Activated T-helper 17 cell treated with anti-CD3 and anti-CD28 coated beads, Interleukin-2, amount 50 U/mL, for 72 hours (primary cell): ENCODE measurements at regions not wholly inside any gene's neighbourhood (a gene's known extent, or its start where the extent isn't known, plus 50 kb on each side); places are given as distances from the start of the nearest gene placed in this dataset.

Source experiments
- ATAC-seq: fragments of 150-1000 bp; cut with Tn5 transposase; replicated peaks from 2 replicates; pipeline ENCODE4 v1.10.0; 2021; ENCODE audit warnings: mild to moderate bottlenecking, moderate library complexity
- H3K27ac Mint-ChIP-seq: one replicate; pipeline ENCODE4 v1.8.0; 2022; ENCODE audit warnings: mixed read lengths
- H3K27me3 Mint-ChIP-seq: one replicate; pipeline ENCODE4 v1.8.0; 2022; ENCODE audit warnings: mixed read lengths
- H3K36me3 Mint-ChIP-seq: one replicate; pipeline ENCODE4 v1.8.0; 2022; ENCODE audit warnings: low read depth, mild to moderate bottlenecking, mixed read lengths
- H3K4me1 Mint-ChIP-seq: one replicate; pipeline ENCODE4 v1.8.0; 2022; ENCODE audit warnings: mixed read lengths
- H3K4me3 Mint-ChIP-seq: one replicate; pipeline ENCODE4 v1.8.0; 2022; ENCODE audit warnings: mild to moderate bottlenecking, mixed read lengths
- H3K9me3 Mint-ChIP-seq: one replicate; pipeline ENCODE4 v1.8.0; 2022; ENCODE audit warnings: mixed read lengths

GRCh38 chr4:19655666-19656065 is 596.0 kb upstream of the SLIT2 start:
- H3K4me3 Mint-ChIP-seq: no peak overlapping the region

DNA sequence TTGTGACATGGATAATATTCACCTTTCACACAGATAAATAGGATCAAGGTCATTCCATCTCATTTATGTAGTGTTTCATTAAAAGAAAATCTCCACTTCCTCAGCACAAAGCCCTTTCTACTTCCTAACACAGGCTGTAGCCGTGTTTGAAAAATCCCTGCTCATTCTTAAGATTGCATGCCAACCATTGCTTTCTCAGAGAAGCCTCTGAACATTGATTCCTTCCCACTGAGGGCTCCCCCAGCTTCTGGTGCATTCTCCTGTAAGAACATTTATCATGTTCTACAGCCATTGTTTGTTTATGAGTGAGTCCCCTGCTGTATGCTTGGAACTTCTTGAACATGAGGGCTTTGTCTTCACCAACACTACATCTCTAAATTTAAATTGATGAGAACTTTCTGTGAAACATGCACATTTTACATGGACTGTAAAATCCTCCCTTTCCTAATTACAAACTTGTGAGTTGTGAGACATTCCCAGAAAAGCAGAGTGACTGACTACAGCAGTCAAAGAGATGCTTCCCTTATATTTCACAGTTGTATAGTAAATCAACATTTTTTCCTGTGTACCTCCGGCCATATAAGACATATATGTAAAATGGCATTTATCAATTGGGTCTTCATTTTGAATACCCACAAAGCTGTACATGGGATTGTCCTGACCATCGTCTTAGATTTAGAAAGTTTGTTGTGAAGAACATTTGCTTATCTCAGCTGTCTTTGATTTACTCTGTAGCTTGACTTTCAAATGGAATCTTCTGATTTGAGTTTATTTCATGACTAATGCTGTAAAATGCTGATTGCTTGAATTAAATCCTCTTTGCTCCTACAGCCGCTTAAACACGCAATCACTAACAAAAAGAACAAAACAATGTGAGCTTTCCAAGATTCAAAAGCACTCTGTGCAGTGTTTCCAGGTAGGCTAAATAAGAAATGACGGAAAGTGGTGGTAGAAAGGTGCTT is 600.5 kb upstream of the SLIT2 start:
- Mint-ChIP-seq H3K9me3 (peaks cover 17% of the 10 kb centered on the region), H3K27me3 (no peaks in the 10 kb centered on the region), H3K4me3 (no peak overlapping the region), H3K36me3 (no peaks in the 10 kb centered on the region), H3K4me1 (no peaks in the 10 kb centered on the region), H3K27ac (no peak overlapping the region)
- no peak for ATAC-seq

More at GRCh38 chr4:19655666-19656065, 596.0 kb upstream of the SLIT2 start:
- no peaks in the 10 kb centered on the region for H3K27me3 Mint-ChIP-seq
- no peak for ATAC-seq
- no peaks in the 10 kb centered on the region for H3K36me3 Mint-ChIP-seq
- peaks cover 16% of the 10 kb centered on the region for H3K9me3 Mint-ChIP-seq
- H3K27ac Mint-ChIP-seq: no peak overlapping the region
- no peaks in the 10 kb centered on the region for H3K4me1 Mint-ChIP-seq

DNA sequence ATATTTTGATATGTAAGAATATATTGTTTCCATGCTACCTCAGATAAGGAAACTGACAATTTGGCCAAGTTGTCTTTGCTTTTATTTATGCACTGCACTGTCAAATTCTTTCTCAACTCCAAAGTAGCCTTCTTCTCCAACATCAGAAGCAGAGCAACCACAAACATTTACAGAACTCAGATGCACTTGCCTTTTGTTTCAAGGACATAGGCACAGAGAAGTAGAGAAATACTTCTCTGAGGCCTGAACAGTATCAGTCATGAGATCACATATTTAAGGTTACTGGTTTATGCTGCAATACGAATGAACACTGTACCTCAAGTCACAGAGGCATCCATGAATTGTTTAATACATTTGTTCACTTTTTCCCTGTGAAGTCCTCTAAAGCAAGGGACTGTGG is 606.1 kb upstream of the SLIT2 start:
- Mint-ChIP-seq H3K36me3 (no peaks in the 10 kb centered on the region), H3K4me3 (no peak overlapping the region), H3K9me3 (peaks cover 16% of the 10 kb centered on the region)

GRCh38 chr4:19636451-19636850 is 615.3 kb upstream of the SLIT2 start:
- H3K9me3 Mint-ChIP-seq: peaks cover 5% of the 10 kb centered on the region

More for the DNA sequence above, 606.1 kb upstream of the SLIT2 start:
- no peak overlapping the region for H3K27ac Mint-ChIP-seq
- no peaks in the 10 kb centered on the region for H3K4me1 Mint-ChIP-seq
- ATAC-seq: no peak
- H3K27me3 Mint-ChIP-seq: no peaks in the 10 kb centered on the region

DNA sequence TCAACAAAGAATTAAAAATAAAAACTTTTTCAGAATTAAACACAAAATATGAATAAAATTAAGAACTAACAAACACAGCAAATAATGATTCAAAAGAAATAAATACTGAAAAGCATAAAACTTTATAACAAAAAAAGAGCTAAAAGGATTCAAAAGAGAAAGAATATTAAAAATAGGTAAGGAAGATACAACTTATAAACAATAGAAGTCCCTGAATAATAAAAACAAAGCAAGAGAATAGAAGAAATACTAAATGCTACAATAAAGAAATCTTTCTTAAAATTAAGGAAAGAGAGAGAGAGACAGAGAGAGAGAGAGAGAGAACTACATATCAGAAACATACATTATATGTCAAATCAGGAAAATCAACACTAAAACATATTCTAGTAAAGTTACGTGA is 619.9 kb upstream of the SLIT2 start:
- H3K36me3 Mint-ChIP-seq: no peaks in the 10 kb centered on the region
- H3K9me3 Mint-ChIP-seq: peaks cover 3% of the 10 kb centered on the region
- ATAC-seq: no peak
- no peaks in the 10 kb centered on the region for H3K27me3 Mint-ChIP-seq
- no peak overlapping the region for H3K27ac Mint-ChIP-seq
- H3K4me1 Mint-ChIP-seq: no peaks in the 10 kb centered on the region
- H3K4me3 Mint-ChIP-seq: no peak overlapping the region

More at GRCh38 chr4:19636451-19636850, 615.3 kb upstream of the SLIT2 start:
- Mint-ChIP-seq H3K4me3 (no peak overlapping the region), H3K27ac (no peak overlapping the region), H3K4me1 (no peaks in the 10 kb centered on the region), H3K36me3 (no peaks in the 10 kb centered on the region), H3K27me3 (no peaks in the 10 kb centered on the region)
- ATAC-seq: no peak

DNA sequence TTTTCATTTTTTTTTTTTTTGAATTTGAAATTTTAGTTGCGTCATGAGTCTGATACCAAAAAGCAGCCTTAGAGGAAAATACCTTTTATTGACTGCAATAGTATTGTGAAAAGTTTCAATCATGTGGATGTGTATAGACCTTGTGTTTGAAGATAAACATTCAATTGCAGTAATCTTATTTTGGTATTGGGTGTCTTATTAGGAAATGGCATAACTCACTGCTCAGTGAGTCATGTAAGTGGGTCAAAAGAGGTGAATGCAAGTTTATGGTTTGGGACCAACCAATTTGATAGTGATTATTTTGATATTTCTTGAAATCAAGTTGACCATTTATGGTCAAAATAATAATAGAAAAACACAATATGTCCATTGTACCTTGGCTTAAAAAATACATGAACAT is 627.8 kb upstream of the SLIT2 start:
- no peaks in the 10 kb centered on the region for H3K36me3 Mint-ChIP-seq
- H3K9me3 Mint-ChIP-seq: peaks cover 22% of the 10 kb centered on the region
- no peak overlapping the region for H3K4me3 Mint-ChIP-seq
- ATAC-seq: no peak
- H3K4me1 Mint-ChIP-seq: no peaks in the 10 kb centered on the region
- H3K27ac Mint-ChIP-seq: no peak overlapping the region
- no peaks in the 10 kb centered on the region for H3K27me3 Mint-ChIP-seq

DNA sequence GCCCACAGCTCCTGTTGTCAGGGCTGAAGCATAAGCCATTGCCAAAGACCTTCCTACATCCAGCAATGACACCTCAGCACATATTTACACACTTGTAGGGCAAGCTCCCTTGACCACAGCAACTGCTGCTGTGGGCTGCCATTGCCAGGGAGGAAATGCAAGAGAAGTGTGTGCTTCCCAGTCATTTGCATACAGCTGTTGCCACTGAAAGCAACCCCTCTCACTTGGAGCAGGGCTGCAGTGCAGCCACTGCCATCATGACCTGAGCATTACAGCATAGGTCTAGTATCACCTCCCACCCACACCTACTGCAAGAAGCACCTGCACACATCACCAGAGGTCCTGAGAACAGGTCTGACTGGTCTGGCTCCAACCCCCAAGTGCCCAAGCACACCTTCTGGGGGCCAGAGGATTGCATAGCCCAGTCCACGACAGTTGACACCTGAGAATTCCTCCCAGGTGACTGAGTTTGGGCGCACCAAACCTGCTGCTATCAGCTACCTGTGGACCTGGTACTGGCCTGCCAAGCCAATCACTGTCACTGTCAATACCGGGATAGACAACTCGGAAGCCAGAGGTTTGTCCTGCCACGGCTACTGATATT is 636.5 kb upstream of the SLIT2 start:
- no peaks in the 10 kb centered on the region for H3K27me3 Mint-ChIP-seq
- H3K9me3 Mint-ChIP-seq: peaks cover 22% of the 10 kb centered on the region
- no peaks in the 10 kb centered on the region for H3K4me1 Mint-ChIP-seq
- no peak overlapping the region for H3K27ac Mint-ChIP-seq
- no peak overlapping the region for H3K4me3 Mint-ChIP-seq
- no peaks in the 10 kb centered on the region for H3K36me3 Mint-ChIP-seq
- ATAC-seq: no peak

- ATAC-seq: no peak
- H3K4me3 Mint-ChIP-seq: no peak overlapping the region
These were observed 637.5 kb upstream of the SLIT2 start for GRCh38 chr4:19614171-19614570.

DNA sequence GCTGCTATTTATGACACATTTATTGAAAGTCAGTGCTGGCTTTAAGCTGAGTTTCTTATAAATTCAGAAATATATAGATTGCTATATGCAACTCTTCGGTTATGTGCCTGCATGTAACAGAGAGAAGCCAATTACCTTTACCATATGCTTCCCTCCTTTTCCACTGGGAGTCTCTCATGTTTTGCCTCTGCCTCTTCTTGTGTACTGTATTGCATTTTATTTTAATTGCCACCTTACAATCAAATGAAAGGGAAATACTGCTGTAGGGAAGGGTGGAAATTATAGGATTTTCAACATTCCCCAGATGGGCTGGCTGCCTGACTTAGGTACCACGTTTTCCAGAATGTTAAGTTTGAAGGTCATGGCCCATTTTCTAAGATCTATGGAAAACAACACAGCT is 655.4 kb upstream of the SLIT2 start:
- Mint-ChIP-seq H3K36me3 (no peaks in the 10 kb centered on the region), H3K27ac (no peak overlapping the region), H3K4me1 (no peaks in the 10 kb centered on the region), H3K9me3 (peaks cover 5% of the 10 kb centered on the region), H3K27me3 (no peaks in the 10 kb centered on the region), H3K4me3 (no peak overlapping the region)
- ATAC-seq: no peak

More at GRCh38 chr4:19614171-19614570, 637.5 kb upstream of the SLIT2 start:
- Mint-ChIP-seq H3K27me3 (no peaks in the 10 kb centered on the region), H3K27ac (no peak overlapping the region), H3K36me3 (no peaks in the 10 kb centered on the region), H3K9me3 (peaks cover 25% of the 10 kb centered on the region), H3K4me1 (no peaks in the 10 kb centered on the region)

GRCh38 chr4:19592391-19592790 is 659.3 kb upstream of the SLIT2 start:
- H3K9me3 Mint-ChIP-seq: peaks cover 5% of the 10 kb centered on the region
- no peaks in the 10 kb centered on the region for H3K4me1 Mint-ChIP-seq
- H3K4me3 Mint-ChIP-seq: no peak overlapping the region
- no peaks in the 10 kb centered on the region for H3K36me3 Mint-ChIP-seq
- no peak overlapping the region for H3K27ac Mint-ChIP-seq
- no peak for ATAC-seq
- no peaks in the 10 kb centered on the region for H3K27me3 Mint-ChIP-seq

DNA sequence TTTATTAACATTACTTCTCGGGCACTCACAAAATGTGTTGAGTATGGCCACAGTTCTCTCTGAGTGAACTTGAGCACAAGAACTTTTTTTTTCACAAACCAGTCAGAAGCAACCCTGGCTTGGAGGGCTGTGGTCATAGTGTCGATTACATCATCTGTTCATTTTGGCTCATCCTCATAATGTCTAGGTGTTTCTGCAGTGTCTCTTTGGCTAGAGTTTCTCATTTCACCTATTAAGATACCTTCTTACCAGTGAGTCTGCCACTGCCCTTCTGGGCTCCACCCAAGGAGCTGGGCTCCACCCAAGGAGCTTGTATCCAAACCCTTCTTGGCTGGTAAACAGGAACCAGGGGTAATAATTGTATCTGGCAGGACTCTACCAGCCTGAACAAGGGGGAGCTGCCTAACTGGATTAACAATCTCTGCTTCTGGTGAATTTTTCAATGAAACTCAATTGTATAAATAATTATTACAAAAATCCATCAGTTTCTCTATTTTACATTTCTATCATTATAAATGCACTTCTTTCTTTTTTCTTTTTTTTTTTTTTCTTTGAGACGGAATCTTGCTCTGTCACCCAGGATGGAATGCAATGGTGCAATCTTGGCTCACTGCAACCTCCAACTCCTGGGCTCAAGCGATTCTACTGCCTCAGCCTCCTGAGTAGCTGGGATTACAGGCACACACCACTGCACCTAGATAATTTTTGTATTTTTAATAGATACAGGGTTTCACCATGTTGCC is 667.7 kb upstream of the SLIT2 start:
- H3K4me1 Mint-ChIP-seq: no peaks in the 10 kb centered on the region
- no peaks in the 10 kb centered on the region for H3K27me3 Mint-ChIP-seq
- H3K4me3 Mint-ChIP-seq: no peak overlapping the region
- H3K36me3 Mint-ChIP-seq: no peaks in the 10 kb centered on the region
- ATAC-seq: no peak
- H3K9me3 Mint-ChIP-seq: peaks cover 4% of the 10 kb centered on the region
- no peak overlapping the region for H3K27ac Mint-ChIP-seq

DNA sequence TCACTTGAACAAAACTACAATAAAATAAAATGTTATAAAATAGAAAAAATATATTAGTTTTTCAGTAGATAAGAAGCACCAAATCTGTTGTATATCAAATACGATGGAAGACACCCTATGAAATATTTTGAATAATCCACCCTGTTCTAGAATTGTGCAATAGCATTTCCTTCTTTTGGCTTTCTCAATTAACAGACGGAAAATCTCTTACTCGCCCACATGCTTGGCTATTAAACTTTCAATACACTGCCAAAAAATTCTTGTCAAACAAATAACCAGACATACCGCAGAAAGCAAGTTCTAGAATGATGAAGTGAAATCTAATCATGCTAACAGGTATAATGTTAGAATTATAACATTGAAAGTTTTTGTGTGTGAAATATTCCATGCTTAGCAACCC is 671.6 kb upstream of the SLIT2 start:
- no peaks in the 10 kb centered on the region for H3K4me1 Mint-ChIP-seq
- ATAC-seq: no peak
- peaks cover 4% of the 10 kb centered on the region for H3K9me3 Mint-ChIP-seq
- no peak overlapping the region for H3K4me3 Mint-ChIP-seq
- no peaks in the 10 kb centered on the region for H3K27me3 Mint-ChIP-seq
- H3K36me3 Mint-ChIP-seq: no peaks in the 10 kb centered on the region
- H3K27ac Mint-ChIP-seq: no peak overlapping the region

GRCh38 chr4:19579608-19580007 is 672.1 kb upstream of the SLIT2 start:
- no peak for ATAC-seq
- H3K9me3 Mint-ChIP-seq: peaks cover 4% of the 10 kb centered on the region
- no peaks in the 10 kb centered on the region for H3K36me3 Mint-ChIP-seq
- no peak overlapping the region for H3K27ac Mint-ChIP-seq
- H3K27me3 Mint-ChIP-seq: no peaks in the 10 kb centered on the region
- no peak overlapping the region for H3K4me3 Mint-ChIP-seq
- no peaks in the 10 kb centered on the region for H3K4me1 Mint-ChIP-seq

GRCh38 chr4:19577097-19577496 is 674.6 kb upstream of the SLIT2 start:
- H3K36me3 Mint-ChIP-seq: no peaks in the 10 kb centered on the region
- no peak for ATAC-seq
- no peak overlapping the region for H3K4me3 Mint-ChIP-seq
- H3K9me3 Mint-ChIP-seq: peaks cover 8% of the 10 kb centered on the region
- no peak overlapping the region for H3K27ac Mint-ChIP-seq
- no peaks in the 10 kb centered on the region for H3K4me1 Mint-ChIP-seq
- H3K27me3 Mint-ChIP-seq: no peaks in the 10 kb centered on the region
